ENCODE measurements at regions not wholly inside any gene's neighbourhood (a gene's known extent, or its start where the extent isn't known, plus 50 kb on each side); places are given as distances from the start of the nearest gene placed in this dataset.
"Not testable (repeated sequence)": the region's sequence is repeated elsewhere in the genome, so short reads cannot be mapped to it uniquely, and the experiment has no call there.

DNA sequence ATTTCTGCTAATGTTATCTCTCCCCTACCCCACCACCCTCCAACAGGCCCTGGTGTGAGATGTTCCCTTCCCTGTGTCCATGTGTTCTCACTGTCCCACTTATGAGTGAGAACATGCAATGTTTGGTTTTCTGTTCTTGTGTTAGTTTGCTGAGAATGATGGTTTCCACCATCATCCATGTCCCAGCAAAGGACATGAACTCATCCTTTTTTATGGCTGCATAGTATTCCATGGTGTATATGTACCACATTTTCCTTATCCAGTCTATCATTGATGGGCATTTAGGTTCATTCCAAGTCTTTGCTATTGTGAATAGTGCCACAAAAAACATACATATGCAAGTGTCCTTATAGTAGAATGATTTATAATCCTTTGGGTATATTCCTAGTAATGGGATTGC is 104.5 kb downstream of the ZNF33B start:
- ATAC-seq; H3K36me3 ChIP-seq (replicated peaks in 1 of 2; ENCODE audit: control insufficient read depth in 1 of 2, insufficient read depth in 2 of 2, low read length in 2 of 2); DNase-seq (ENCODE audit: low spot score); H3K79me2 ChIP-seq (ENCODE audit: insufficient read depth, low read length); H2AFZ ChIP-seq (ENCODE audit: low read length); H3K27ac ChIP-seq (ENCODE audit: extremely low read length, insufficient read depth, low read length); H3K4me1 ChIP-seq (ENCODE audit: insufficient read depth, low read length); H3K4me2 ChIP-seq (ENCODE audit: low read depth, low read length); H3K9me3 ChIP-seq (ENCODE audit: low read length); H4K20me1 ChIP-seq (ENCODE audit: insufficient read depth, low read length); H3K9ac ChIP-seq (ENCODE audit: insufficient read depth, low read depth, low read length); FAIRE-seq; H3K4me3 ChIP-seq (replicated peaks in 1 of 3; ENCODE audit: insufficient read depth in 1 of 3, low read depth in 2 of 3, low read length in 3 of 3); intact Hi-C loops (cut with micrococcal nuclease; ENCODE audit: unreplicated experiment); POLR2A ChIA-PET; in situ Hi-C loops (cut with HindIII; ENCODE audit: extremely low pct_ligation_motif_present, low pct_unique_long_range_greater_than_20kb); H3K27me3 ChIP-seq (ENCODE audit: control insufficient read depth in 1 of 2, insufficient read depth in 2 of 2, low read length in 2 of 2); CTCF ChIA-PET (ENCODE audit: low intra/inter-chr PET ratio, low total read pairs); BruUV-seq (replicated peaks): not testable (repeated sequence)

DNA sequence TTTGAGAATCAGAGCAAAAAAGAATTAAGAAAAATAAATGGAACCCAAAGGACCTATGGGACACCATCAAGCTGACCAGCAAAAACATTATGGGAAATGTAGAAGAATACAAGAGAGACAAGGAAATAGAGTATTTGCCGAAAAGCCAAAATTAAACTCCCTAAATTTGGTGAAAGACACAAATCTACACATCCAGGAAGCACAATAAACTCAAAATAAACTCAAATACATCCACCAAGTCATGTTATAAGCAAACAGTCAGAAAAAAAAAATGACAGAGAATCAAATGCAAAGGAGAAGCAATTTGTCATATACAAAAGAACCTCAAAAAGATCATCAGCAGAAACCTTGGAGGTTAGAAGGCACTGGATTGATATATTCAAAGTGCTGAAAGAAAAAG is 105.4 kb downstream of the ZNF33B start:
- Histone ChIP-seq H4K20me1 (ENCODE audit: insufficient read depth, low read length) (no peaks in the 10 kb centered on the region), H3K27ac (ENCODE audit: extremely low read length, insufficient read depth, low read length) (no peak overlapping the region), H3K9me3 (ENCODE audit: low read length) (peaks cover 5% of the 10 kb centered on the region; the same call in 1 of the 2 replicates), H3K4me3 (replicated peaks in 1 of 3; ENCODE audit: insufficient read depth in 1 of 3, low read depth in 2 of 3, low read length in 3 of 3) (no peak overlapping the region), H3K36me3 (replicated peaks in 1 of 2; ENCODE audit: control insufficient read depth in 1 of 2, insufficient read depth in 2 of 2, low read length in 2 of 2) (no peaks in the 10 kb centered on the region), H3K4me2 (ENCODE audit: low read depth, low read length) (no peak overlapping the region), H3K79me2 (ENCODE audit: insufficient read depth, low read length) (no peaks in the 10 kb centered on the region), H3K27me3 (ENCODE audit: control insufficient read depth in 1 of 2, insufficient read depth in 2 of 2, low read length in 2 of 2) (no peaks in the 10 kb centered on the region), H2AFZ (ENCODE audit: low read length) (no peak overlapping the region), H3K4me1 (ENCODE audit: insufficient read depth, low read length) (no peaks in the 10 kb centered on the region), H3K9ac (ENCODE audit: insufficient read depth, low read depth, low read length) (no peak overlapping the region)
- WGBS (ENCODE audit: low lambda C conversion rate) = 96% methylated on average over 1 of the region's 1 CpG
- TF ChIP-seq ZNF263 (CRISPR knock-in tag; IDR thresholded peaks at IDR 0.05) (no peak), NPAS2 (CRISPR knock-in tag; IDR thresholded peaks at IDR 0.05; ENCODE audit: borderline replicate concordance) (no peak), WIZ (CRISPR knock-in tag; IDR thresholded peaks at IDR 0.05) (no peak), SRSF1 (optimal IDR thresholded peaks at IDR 0.05; ENCODE audit: low read depth, low read length) (no peak)
- TF ChIP-seq, protein P1, sequence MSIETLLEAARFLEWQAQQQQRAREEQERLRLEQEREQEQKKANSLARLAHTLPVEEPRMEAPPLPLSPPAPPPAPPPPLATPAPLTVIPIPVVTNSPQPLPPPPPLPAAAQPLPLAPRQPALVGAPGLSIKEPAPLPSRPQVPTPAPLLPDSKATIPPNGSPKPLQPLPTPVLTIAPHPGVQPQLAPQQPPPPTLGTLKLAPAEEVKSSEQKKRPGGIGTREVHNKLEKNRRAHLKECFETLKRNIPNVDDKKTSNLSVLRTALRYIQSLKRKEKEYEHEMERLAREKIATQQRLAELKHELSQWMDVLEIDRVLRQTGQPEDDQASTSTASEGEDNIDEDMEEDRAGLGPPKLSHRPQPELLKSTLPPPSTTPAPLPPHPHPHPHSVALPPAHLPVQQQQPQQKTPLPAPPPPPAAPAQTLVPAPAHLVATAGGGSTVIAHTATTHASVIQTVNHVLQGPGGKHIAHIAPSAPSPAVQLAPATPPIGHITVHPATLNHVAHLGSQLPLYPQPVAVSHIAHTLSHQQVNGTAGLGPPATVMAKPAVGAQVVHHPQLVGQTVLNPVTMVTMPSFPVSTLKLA (IDR thresholded peaks at IDR 0.05) = no peak
- in situ Hi-C loops (cut with HindIII; ENCODE audit: extremely low pct_ligation_motif_present, low pct_unique_long_range_greater_than_20kb) (no loop called here), intact Hi-C loops (cut with micrococcal nuclease; ENCODE audit: unreplicated experiment) (no loop called here)
- BruUV-seq (replicated peaks) = no TSS peak
- ATAC-seq (no peak), FAIRE-seq (no peak), DNase-seq (ENCODE audit: low spot score) (no peak)
- POLR2A ChIA-PET = no interaction called here
- CTCF ChIA-PET (ENCODE audit: low intra/inter-chr PET ratio, low total read pairs) = no interaction called here
